Left lung (tissue), 4 donors: ENCODE measurements at regions not wholly inside any gene's neighbourhood (a gene's known extent, or its start where the extent isn't known, plus 50 kb on each side); places are given as distances from the start of the nearest gene placed in this dataset.
A peak's percentile ranks its signal among the peaks of the same experiment; 100 is the strongest.

Source experiments
- ATAC-seq: fragments of 200-7000 bp; cut with Tn5 transposase; one replicate; pipeline ENCODE4 v1.9.1; 2020; ENCODE audit warnings: moderate library complexity
- DNase-seq, 4 donors: peaks; one replicate each; pipeline ENCODE4 v3.0.0-alpha.2; 2013 to 2020
- H3K27ac ChIP-seq, 2 donors: fragments of 200-600 bp; sonication (generic) in 1 of 2; one replicate each; pipeline versions ENCODE4 v1.5.0 to v1.8.0; 2020 to 2021
- H3K27me3 ChIP-seq, 2 donors: fragments of 200-600 bp; sonication (generic) in 1 of 2; one replicate each; pipeline versions ENCODE4 v1.5.0 to v1.8.0; 2020 to 2021
- H3K36me3 ChIP-seq, 2 donors: fragments of 200-600 bp; sonication (generic) in 1 of 2; one replicate each; pipeline versions ENCODE4 v1.5.0 to v1.8.0; 2020 to 2021
- H3K4me1 ChIP-seq, 2 donors: fragments of 200-600 bp; one replicate each; pipeline ENCODE4 v1.8.0; 2021
- H3K4me3 ChIP-seq, 2 donors: fragments of 200-600 bp; sonication (generic) in 1 of 2; one replicate each; pipeline versions ENCODE4 v1.5.0 to v1.8.0; 2020 to 2021; ENCODE audit warnings: mild to moderate bottlenecking in 1 of 2
- H3K9me3 ChIP-seq, 2 donors: fragments of 200-600 bp; sonication (generic) in 1 of 2; one replicate each; pipeline versions ENCODE4 v1.5.0 to v1.8.0; 2020 to 2021
- CTCF ChIP-seq, 2 donors: fragments of 200-600 bp; sonication (generic) in 1 of 2; IDR thresholded peaks; one replicate each; pipeline versions ENCODE4 v1.5.0 to v1.8.0; 2021; ENCODE audit warnings: antibody characterized with exemption in 2 of 2
- intact Hi-C, 2 donors: fragments of 100-400 bp; cut with DNase I; formaldehyde crosslinking; loops; one replicate each; pipeline versions ENCODE4 v1.11.2 to v1.14.2; 2022
- donor health status: DM: no; HTN: yes; CAD: no.
- donor health status: DM: no; HTN: no; CAD: no.

- H3K9me3 ChIP-seq, result no peaks in the 10 kb centered on the region
- H3K4me1 ChIP-seq, result peaks cover 0 to 5% of the 10 kb centered on the region in 2 donors
- TF ChIP-seq CTCF (IDR thresholded peaks at IDR 0.05), result no peak
- H3K36me3 ChIP-seq, result no peaks in the 10 kb centered on the region
- ATAC-seq, result peak; percentile 45
- H3K27ac ChIP-seq, result no peak overlapping the region
- DNase-seq, result peak in 1 of 4 donors; percentile 16
- no peak overlapping the region for H3K4me3 ChIP-seq
- intact Hi-C loops, result no loop called here
- H3K27me3 ChIP-seq, result no peaks in the 10 kb centered on the region
These were observed 76.7 kb upstream of the SESTD1 start for GRCh38 chr2:179341152-179341866.

DNA sequence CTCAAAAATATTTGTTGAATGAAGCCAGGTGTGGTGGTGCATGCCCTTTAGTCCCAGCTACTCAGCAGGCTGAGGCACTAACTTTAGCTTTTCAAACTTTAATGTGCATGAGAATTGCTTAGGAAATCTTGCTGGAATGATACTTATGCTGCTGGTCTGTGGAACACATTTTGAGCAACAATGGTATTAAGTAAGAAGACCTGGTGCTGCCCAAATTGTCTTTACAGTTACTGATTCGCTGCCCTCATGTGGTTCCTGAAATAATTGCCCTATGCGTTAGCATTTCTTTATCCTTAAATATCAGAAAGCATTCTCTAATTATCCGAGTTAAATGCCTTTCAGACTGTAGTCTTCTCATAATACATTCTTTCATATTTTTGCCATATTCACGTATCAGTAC lies 76.0 kb upstream of the SESTD1 start:
- Histone ChIP-seq H3K4me3 (no peak overlapping the region), H3K9me3 (no peaks in the 10 kb centered on the region), H3K27ac (no peak overlapping the region), H3K27me3 (no peaks in the 10 kb centered on the region), H3K36me3 (no peaks in the 10 kb centered on the region), H3K4me1 (peaks cover 0 to 5% of the 10 kb centered on the region in 2 donors)
- intact Hi-C loops, result no loop called here
- DNase-seq (peak in 1 of 4 donors; percentile 22), ATAC-seq (peak; percentile 81)
- peak in 1 of 2 donors; percentile 27 for TF ChIP-seq CTCF (IDR thresholded peaks at IDR 0.05)

DNA sequence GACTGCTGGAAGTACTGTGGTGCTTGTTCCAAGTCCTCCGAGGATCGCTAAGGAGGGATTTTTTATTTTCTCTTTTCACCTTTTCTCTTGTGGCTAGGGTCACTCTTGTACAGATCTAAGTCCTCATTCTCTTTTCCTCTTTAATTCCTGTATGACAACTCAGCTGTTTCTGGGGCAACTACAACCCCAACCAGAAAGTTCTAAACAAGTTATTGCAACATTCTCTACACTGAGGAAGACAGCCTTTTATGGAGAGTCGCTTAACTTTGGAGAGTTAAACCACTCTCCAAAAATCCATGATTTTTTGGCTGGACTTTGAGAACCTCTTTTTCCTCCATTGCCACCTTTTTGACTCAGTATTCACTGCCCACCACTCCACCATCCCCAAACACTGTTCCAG lies 74.0 kb upstream of the SESTD1 start:
- Histone ChIP-seq H3K27ac (peak overlapping the region in 1 of 2 donors; percentile 41), H3K4me3 (no peak overlapping the region), H3K9me3 (no peaks in the 10 kb centered on the region), H3K4me1 (peaks cover 0 to 5% of the 10 kb centered on the region in 2 donors), H3K36me3 (no peaks in the 10 kb centered on the region), H3K27me3 (no peaks in the 10 kb centered on the region)
- intact Hi-C loops, result no loop called here
- TF ChIP-seq CTCF (IDR thresholded peaks at IDR 0.05), result no peak
- no peak for DNase-seq
- peak; percentile 63 for ATAC-seq

DNA sequence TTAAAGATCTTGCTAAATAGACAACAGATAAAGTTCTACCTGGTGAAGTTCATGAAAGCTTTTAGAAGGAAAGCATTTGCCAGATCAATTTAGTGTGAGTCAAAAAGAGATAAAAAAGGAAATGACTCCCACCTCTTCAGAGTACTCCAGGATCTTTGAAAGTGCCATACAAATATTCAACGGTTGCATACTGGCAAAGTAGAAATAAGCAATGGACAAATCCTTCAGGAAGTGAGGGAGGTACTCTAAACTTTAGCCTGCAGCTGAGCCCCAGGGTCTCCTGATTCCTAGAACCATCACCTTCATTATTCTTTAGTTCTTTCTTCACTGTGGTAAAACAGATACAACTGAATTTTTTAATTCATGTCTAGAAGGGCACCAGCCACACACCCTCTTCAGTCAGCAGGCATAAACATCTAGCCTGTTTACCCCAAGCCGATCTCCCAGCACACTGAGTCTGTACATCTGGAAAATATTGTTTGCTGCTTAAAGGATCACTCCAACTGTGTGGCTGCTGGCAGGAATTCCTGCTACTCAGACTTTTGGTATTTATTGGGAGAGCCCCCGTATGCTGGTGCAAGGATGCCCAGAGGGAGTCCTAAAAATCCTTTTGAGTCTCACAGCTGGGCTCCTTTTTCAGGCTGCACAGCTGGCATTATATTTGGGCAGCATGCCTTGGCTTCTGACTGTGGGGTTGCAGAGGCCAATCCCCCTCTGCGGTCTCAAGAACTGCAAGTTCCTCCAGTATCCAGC lies 72.3 kb upstream of the SESTD1 start:
- H3K4me1 ChIP-seq, result peaks cover 0 to 5% of the 10 kb centered on the region in 2 donors
- no peaks in the 10 kb centered on the region for H3K9me3 ChIP-seq
- no peak overlapping the region for H3K27ac ChIP-seq
- intact Hi-C loops, result no loop called here
- no peak overlapping the region for H3K4me3 ChIP-seq
- H3K36me3 ChIP-seq, result no peaks in the 10 kb centered on the region
- H3K27me3 ChIP-seq, result no peaks in the 10 kb centered on the region
- ATAC-seq (no peak), DNase-seq (no peak)
- no peak for TF ChIP-seq CTCF (IDR thresholded peaks at IDR 0.05)

GRCh38 chr2:179335732-179336131 lies 71.1 kb upstream of the SESTD1 start:
- no peak for DNase-seq
- Histone ChIP-seq H3K27ac (no peak overlapping the region), H3K4me1 (peaks cover 0 to under 1% of the 10 kb centered on the region in 2 donors), H3K4me3 (no peak overlapping the region), H3K9me3 (no peaks in the 10 kb centered on the region), H3K36me3 (no peaks in the 10 kb centered on the region), H3K27me3 (no peaks in the 10 kb centered on the region)
- intact Hi-C loops, result no loop called here
- ATAC-seq, result no peak
- no peak for TF ChIP-seq CTCF (IDR thresholded peaks at IDR 0.05)
